Putamen (tissue), 1 donor: ENCODE measurements at regions not wholly inside any gene's neighbourhood (a gene's known extent, or its start where the extent isn't known, plus 50 kb on each side); places are given as distances from the start of the nearest gene placed in this dataset.

Experiments used
- DNase-seq: peaks from one replicate; pipeline ENCODE4 v3.0.0-alpha.2; 2016; ENCODE audit warnings: low spot score

GRCh38 chr16:54411544-54411943 lies 125.0 kb upstream of the IRX3 start:
- DNase-seq = no peak

- DNase-seq = no peak
Observed at GRCh38 chr16:54409982-54410381, 123.4 kb upstream of the IRX3 start.

GRCh38 chr16:54407596-54407995 lies 121.0 kb upstream of the IRX3 start:
- no peak for DNase-seq

- DNase-seq = no peak
Observed at GRCh38 chr16:54405478-54405877, 118.9 kb upstream of the IRX3 start.

GRCh38 chr16:54403580-54403979 lies 117.0 kb upstream of the IRX3 start:
- DNase-seq = no peak

- DNase-seq = no peak
Observed at GRCh38 chr16:54402873-54403272, 116.3 kb upstream of the IRX3 start.

- DNase-seq = no peak
Observed at GRCh38 chr16:54402270-54402669, 115.7 kb upstream of the IRX3 start.

GRCh38 chr16:54400261-54400660 lies 113.7 kb upstream of the IRX3 start:
- no peak for DNase-seq

- no peak for DNase-seq
Observed at GRCh38 chr16:54398986-54399385, 112.4 kb upstream of the IRX3 start.

- no peak for DNase-seq
Observed at GRCh38 chr16:54397838-54398237, 111.3 kb upstream of the IRX3 start.

GRCh38 chr16:54397190-54397835 lies 110.7 kb upstream of the IRX3 start:
- DNase-seq = no peak

GRCh38 chr16:54389836-54390494 lies 103.4 kb upstream of the IRX3 start:
- no peak for DNase-seq

GRCh38 chr16:54385141-54385540 lies 98.6 kb upstream of the IRX3 start:
- no peak for DNase-seq

GRCh38 chr16:54381601-54382313 lies 95.2 kb upstream of the IRX3 start:
- no peak for DNase-seq

GRCh38 chr16:54375071-54375470 lies 88.5 kb upstream of the IRX3 start:
- no peak for DNase-seq

GRCh38 chr16:54373534-54374520 lies 87.2 kb upstream of the IRX3 start:
- no peak for DNase-seq

GRCh38 chr16:54370278-54371040 lies 83.9 kb upstream of the IRX3 start:
- no peak for DNase-seq

GRCh38 chr16:54369861-54370260 lies 83.3 kb upstream of the IRX3 start:
- no peak for DNase-seq

GRCh38 chr16:54366943-54367342 lies 80.4 kb upstream of the IRX3 start:
- no peak for DNase-seq

- no peak for DNase-seq
Observed at GRCh38 chr16:54365990-54366634, 79.5 kb upstream of the IRX3 start.

GRCh38 chr16:54363766-54364165 lies 77.2 kb upstream of the IRX3 start:
- no peak for DNase-seq
